Smooth muscle cell (in vitro differentiated cells): ENCODE measurements at regions not wholly inside any gene's neighbourhood (a gene's known extent, or its start where the extent isn't known, plus 50 kb on each side); places are given as distances from the start of the nearest gene placed in this dataset.

Source experiments
- DNase-seq: peaks from one replicate; lab custom pipeline; 2025; ENCODE audit not compliant: unreplicated experiment; lab: John Stamatoyannopoulos, UW
- H2AFZ ChIP-seq: fragments of 200-600 bp; sonication (generic); 2 replicates; pipeline ENCODE4 v1.6.0; 2016; ENCODE audit warnings: antibody characterized with exemption, low read depth, mild to moderate bottlenecking
- H3F3A ChIP-seq: fragments of 200-600 bp; sonication (generic); 2 replicates; pipeline ENCODE4 v1.6.0; 2017; ENCODE audit warnings: antibody characterized with exemption, low read depth
- H3K27ac ChIP-seq: fragments of 200-600 bp; sonication (generic); 2 replicates; pipeline ENCODE4 v1.5.1; 2016; ENCODE audit warnings: low read depth, mild to moderate bottlenecking
- H3K27me3 ChIP-seq: fragments of 200-600 bp; sonication (generic); 2 replicates; pipeline ENCODE4 v1.6.1; 2016; ENCODE audit warnings: low read depth, mild to moderate bottlenecking
- H3K36me3 ChIP-seq: fragments of 200-600 bp; sonication (generic); 2 replicates; pipeline ENCODE4 v1.5.1; 2016; ENCODE audit warnings: low read depth
- H3K4me1 ChIP-seq: fragments of 200-600 bp; sonication (generic); 2 replicates; pipeline ENCODE4 v1.5.1; 2016; ENCODE audit warnings: low read depth
- H3K4me2 ChIP-seq: fragments of 200-600 bp; sonication (generic); 2 replicates; pipeline ENCODE4 v1.6.0; 2016; ENCODE audit warnings: mild to moderate bottlenecking
- H3K4me3 ChIP-seq: fragments of 200-600 bp; sonication (generic); 2 replicates; pipeline ENCODE4 v1.5.1; 2016; ENCODE audit warnings: mild to moderate bottlenecking
- H3K79me2 ChIP-seq: fragments of 200-600 bp; sonication (generic); 2 replicates; pipeline ENCODE4 v1.6.0; 2016; ENCODE audit warnings: low read depth, mild to moderate bottlenecking
- H3K9ac ChIP-seq: fragments of 200-600 bp; sonication (generic); 2 replicates; pipeline ENCODE4 v1.6.0; 2016; ENCODE audit warnings: low read depth
- H3K9me3 ChIP-seq: fragments of 200-600 bp; sonication (generic); replicated peaks from 2 replicates; pipeline ENCODE4 v1.5.1; 2016; ENCODE audit warnings: low read depth
- H4K20me1 ChIP-seq: fragments of 200-600 bp; sonication (generic); 2 replicates; pipeline ENCODE4 v1.6.0; 2016; ENCODE audit warnings: low read depth
- CTCF ChIP-seq: fragments of 200-600 bp; sonication (generic); IDR thresholded peaks from 2 replicates; pipeline ENCODE4 v1.5.1; 2017; ENCODE audit warnings: borderline replicate concordance, mild to moderate bottlenecking, antibody characterized with exemption; ENCODE audit not compliant: insufficient read depth, poor library complexity, severe bottlenecking
- WGBS: methylation state at CpG from one replicate; pipeline ENCODE4 v1.1.7; 2016; ENCODE audit warnings: low lambda C conversion rate; 5-methylcytosine and 5-hydroxymethylcytosine counted together

DNA sequence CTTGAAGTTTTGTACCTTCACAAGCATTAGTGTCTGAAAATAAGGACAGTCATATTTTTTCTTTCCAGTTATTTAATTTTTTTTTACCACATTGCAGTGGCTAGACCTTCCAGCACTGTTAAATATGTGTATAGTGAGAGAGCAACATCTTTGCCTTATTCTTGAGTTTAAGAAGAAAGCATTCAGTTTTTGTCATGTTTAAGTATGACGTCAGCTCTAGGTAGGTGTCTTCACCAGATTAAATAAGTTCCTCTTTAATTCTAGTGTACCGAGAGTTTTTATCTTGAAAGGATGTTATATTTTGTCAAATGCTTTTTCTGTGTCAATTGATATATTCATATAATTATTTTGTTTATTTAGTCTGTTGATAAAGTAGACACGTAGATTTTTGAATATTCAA, 258.8 kb downstream of the FAM181B start:
- 79% methylated on average over 3 of the region's 3 CpGs for WGBS
- H3K9me3 ChIP-seq = no peaks in the 10 kb centered on the region

DNA sequence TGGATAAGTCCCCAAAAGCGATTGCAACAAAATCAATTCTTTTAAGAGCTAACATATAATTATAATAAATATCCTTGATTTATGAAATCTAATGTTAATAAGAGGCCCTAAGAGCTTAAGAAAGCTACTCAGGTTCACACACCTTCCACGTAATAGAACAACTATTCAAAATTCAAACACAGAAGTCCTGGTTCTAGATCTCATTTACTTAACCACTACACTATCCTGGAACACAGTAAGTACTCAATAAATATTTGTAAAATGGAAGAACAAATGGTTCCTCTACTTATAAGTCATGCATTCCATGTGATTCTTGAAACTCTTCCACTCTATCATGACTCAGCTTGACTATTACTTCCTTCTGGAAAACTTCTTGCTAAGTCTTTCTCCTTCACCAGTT, 268.2 kb downstream of the FAM181B start:
- 97% methylated on average over 2 of the region's 2 CpGs for WGBS

More for the DNA sequence above, 258.8 kb downstream of the FAM181B start:
- Histone ChIP-seq H3K36me3 (no peaks in the 10 kb centered on the region), H3K27ac (no peak overlapping the region), H3K79me2 (no peaks in the 10 kb centered on the region), H3F3A (no peaks in the 10 kb centered on the region), H3K9ac (no peak overlapping the region), H3K4me1 (no peaks in the 10 kb centered on the region), H3K27me3 (peaks cover 6% of the 10 kb centered on the region), H4K20me1 (no peaks in the 10 kb centered on the region), H2AFZ (no peak overlapping the region), H3K4me3 (no peak overlapping the region), H3K4me2 (no peak overlapping the region)
- no peak for DNase-seq
- TF ChIP-seq CTCF = no peak

DNA sequence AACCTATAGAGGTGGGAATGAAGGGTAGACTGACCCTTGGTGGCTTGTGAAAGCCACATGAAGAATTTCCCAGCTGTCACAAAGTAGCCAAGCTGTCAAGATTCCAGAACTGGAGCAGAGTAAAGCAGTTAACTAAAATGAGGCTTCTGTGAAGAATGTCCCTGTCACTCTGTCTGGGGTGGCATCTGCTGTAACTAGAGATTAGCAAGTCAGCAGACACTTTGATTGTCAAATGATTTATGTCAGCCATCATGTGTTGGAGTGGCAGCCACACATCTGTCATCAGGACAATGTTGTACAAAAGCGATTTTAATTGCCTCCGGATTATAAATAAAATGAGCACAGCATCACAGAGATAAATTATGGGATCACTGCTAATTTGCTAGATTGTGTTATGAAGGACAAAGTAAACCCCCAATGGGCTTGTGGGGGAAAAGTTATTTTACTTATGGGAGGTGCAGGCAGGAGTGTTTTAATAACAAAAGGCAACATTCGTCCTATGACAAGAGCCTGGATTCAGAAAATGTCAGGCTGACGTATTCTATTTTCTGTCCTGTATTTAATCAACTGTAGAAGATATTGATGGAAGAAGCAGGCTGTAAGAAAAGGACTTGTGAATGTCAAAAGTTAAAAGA, 270.9 kb downstream of the FAM181B start:
- H3K27me3 ChIP-seq = peaks cover 19% of the 10 kb centered on the region
- H3K27ac ChIP-seq = no peak overlapping the region
- DNase-seq = no peak
- no peaks in the 10 kb centered on the region for H3K9me3 ChIP-seq
- H3F3A ChIP-seq = no peaks in the 10 kb centered on the region
- H3K9ac ChIP-seq = no peak overlapping the region
- H3K36me3 ChIP-seq = no peaks in the 10 kb centered on the region
- no peak for TF ChIP-seq CTCF
- no peak overlapping the region for H3K4me3 ChIP-seq
- no peaks in the 10 kb centered on the region for H3K4me1 ChIP-seq
- no peak overlapping the region for H3K4me2 ChIP-seq
- H4K20me1 ChIP-seq = no peaks in the 10 kb centered on the region
- WGBS = 86% methylated on average over 4 of the region's 4 CpGs
- H2AFZ ChIP-seq = no peak overlapping the region
- no peaks in the 10 kb centered on the region for H3K79me2 ChIP-seq

More for the DNA sequence above, 268.2 kb downstream of the FAM181B start:
- no peaks in the 10 kb centered on the region for H3K4me1 ChIP-seq
- H3K9me3 ChIP-seq = no peaks in the 10 kb centered on the region
- no peak overlapping the region for H3K27ac ChIP-seq
- DNase-seq = no peak
- H3K79me2 ChIP-seq = no peaks in the 10 kb centered on the region
- H4K20me1 ChIP-seq = no peaks in the 10 kb centered on the region
- H3K4me2 ChIP-seq = no peak overlapping the region
- no peak overlapping the region for H2AFZ ChIP-seq
- no peaks in the 10 kb centered on the region for H3K36me3 ChIP-seq
- TF ChIP-seq CTCF = no peak
- H3K27me3 ChIP-seq = peaks cover 19% of the 10 kb centered on the region
- H3F3A ChIP-seq = no peaks in the 10 kb centered on the region
- H3K4me3 ChIP-seq = no peak overlapping the region
- no peak overlapping the region for H3K9ac ChIP-seq

DNA sequence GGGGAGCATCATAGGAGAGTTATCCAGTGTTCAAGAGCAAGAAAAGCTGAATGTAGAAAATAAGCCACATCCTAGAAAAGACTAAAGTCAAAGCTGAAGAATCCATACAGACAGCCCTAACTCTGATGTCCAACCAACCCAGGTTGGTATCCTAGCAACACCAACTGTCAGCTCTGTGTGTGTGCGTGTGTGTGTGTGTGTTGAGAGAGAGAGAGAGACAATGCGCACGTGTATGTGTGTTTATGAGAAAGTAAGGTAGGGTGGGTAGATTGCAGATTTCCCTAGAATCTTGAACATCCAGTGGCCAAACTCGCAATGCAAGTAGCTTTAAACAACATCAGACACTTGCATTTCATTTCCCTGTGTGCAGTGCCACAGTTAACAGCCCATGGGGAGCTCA, 274.9 kb downstream of the FAM181B start:
- TF ChIP-seq CTCF = no peak
- H4K20me1 ChIP-seq = no peaks in the 10 kb centered on the region

More for the DNA sequence above, 274.9 kb downstream of the FAM181B start:
- H3K4me1 ChIP-seq = no peaks in the 10 kb centered on the region
- H3K4me2 ChIP-seq = no peak overlapping the region
- no peaks in the 10 kb centered on the region for H3K9me3 ChIP-seq
- H3K27ac ChIP-seq = no peak overlapping the region
- no peak for DNase-seq
- H3K79me2 ChIP-seq = no peaks in the 10 kb centered on the region
- H3K9ac ChIP-seq = no peak overlapping the region
- no peaks in the 10 kb centered on the region for H3F3A ChIP-seq
- H3K36me3 ChIP-seq = no peaks in the 10 kb centered on the region
- H3K27me3 ChIP-seq = peaks cover 6% of the 10 kb centered on the region
- no peak overlapping the region for H2AFZ ChIP-seq
- WGBS = 83% methylated on average over 4 of the region's 4 CpGs
- no peak overlapping the region for H3K4me3 ChIP-seq
